HEK293 (cell line): ENCODE measurements at regions not wholly inside any gene's neighbourhood (a gene's known extent, or its start where the extent isn't known, plus 50 kb on each side); places are given as distances from the start of the nearest gene placed in this dataset.

ENCODE experiments used
- ZNF114 ChIP-seq: fragments of 450-650 bp; formaldehyde crosslinking; IDR thresholded peaks from 2 replicates; pipeline ENCODE4 v1.5.0; 2017; ENCODE audit warnings: missing biosample characterization, missing genetic modification characterization
- ZNF202 ChIP-seq: fragments of 450-650 bp; formaldehyde crosslinking; IDR thresholded peaks from 2 replicates; pipeline ENCODE4 v1.5.1; 2016; ENCODE audit warnings: missing biosample characterization, missing genetic modification characterization, borderline replicate concordance
- ZNF530 ChIP-seq: fragments of 450-650 bp; formaldehyde crosslinking; IDR thresholded peaks from 2 replicates; pipeline ENCODE4 v1.5.1; 2016; ENCODE audit warnings: low read depth, missing biosample characterization, missing genetic modification characterization
- TF ChIP-seq, protein P1 (sequence below): fragments of 450-650 bp; formaldehyde crosslinking; IDR thresholded peaks from 2 replicates; pipeline ENCODE4 v1.5.1; 2016; ENCODE audit warnings: missing biosample characterization, missing genetic modification characterization
- TF ChIP-seq, protein P2 (sequence below): fragments of 450-650 bp; formaldehyde crosslinking; IDR thresholded peaks from 2 replicates; pipeline ENCODE4 v1.5.1; 2016; ENCODE audit warnings: missing biosample characterization, missing genetic modification characterization, low read depth
- TF ChIP-seq, protein P3 (sequence below): fragments of 450-650 bp; formaldehyde crosslinking; IDR thresholded peaks from 2 replicates; pipeline ENCODE4 v1.5.1; 2016; ENCODE audit warnings: missing biosample characterization, missing genetic modification characterization

DNA sequence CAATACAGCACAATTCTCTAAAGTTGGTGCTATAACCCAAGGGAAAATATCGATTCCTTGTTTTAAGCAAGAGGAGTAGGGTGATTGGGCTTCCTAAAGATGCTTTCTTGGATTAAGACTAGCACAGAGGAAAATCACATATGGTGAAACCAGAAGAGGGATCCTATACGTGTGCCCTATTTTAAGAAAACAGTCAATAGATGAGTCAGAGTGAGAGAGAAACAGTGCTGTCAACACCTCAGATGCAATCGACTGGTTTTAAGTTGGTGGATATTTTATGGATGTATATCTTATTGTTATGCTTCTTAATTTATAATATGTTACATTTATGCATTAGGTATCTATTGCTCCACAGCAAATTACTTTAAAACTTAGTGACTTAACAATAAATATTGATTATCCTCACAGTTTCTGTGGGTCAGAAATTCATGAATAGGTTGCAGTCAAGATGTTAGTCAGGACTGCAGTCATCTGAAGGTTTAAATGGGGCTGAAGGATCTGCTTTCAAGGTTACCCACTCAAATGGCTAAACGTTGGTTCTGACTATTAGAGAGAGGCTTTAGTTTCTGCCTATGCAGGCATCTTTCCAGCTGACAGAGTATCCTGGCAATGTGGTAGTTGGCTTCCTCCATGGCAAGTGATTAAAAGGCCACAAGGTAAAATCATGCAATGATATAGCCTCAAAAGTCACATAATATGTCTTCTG lies 61.6 kb upstream of the DEPDC1 start:
- TF ChIP-seq, protein P1, sequence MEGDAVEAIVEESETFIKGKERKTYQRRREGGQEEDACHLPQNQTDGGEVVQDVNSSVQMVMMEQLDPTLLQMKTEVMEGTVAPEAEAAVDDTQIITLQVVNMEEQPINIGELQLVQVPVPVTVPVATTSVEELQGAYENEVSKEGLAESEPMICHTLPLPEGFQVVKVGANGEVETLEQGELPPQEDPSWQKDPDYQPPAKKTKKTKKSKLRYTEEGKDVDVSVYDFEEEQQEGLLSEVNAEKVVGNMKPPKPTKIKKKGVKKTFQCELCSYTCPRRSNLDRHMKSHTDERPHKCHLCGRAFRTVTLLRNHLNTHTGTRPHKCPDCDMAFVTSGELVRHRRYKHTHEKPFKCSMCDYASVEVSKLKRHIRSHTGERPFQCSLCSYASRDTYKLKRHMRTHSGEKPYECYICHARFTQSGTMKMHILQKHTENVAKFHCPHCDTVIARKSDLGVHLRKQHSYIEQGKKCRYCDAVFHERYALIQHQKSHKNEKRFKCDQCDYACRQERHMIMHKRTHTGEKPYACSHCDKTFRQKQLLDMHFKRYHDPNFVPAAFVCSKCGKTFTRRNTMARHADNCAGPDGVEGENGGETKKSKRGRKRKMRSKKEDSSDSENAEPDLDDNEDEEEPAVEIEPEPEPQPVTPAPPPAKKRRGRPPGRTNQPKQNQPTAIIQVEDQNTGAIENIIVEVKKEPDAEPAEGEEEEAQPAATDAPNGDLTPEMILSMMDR (tag by site-specific recombination): no peak
- TF ChIP-seq ZNF114 (tag by site-specific recombination) (no peak), ZNF202 (tag by site-specific recombination) (no peak), ZNF530 (tag by site-specific recombination) (no peak)
- TF ChIP-seq, protein P2, sequence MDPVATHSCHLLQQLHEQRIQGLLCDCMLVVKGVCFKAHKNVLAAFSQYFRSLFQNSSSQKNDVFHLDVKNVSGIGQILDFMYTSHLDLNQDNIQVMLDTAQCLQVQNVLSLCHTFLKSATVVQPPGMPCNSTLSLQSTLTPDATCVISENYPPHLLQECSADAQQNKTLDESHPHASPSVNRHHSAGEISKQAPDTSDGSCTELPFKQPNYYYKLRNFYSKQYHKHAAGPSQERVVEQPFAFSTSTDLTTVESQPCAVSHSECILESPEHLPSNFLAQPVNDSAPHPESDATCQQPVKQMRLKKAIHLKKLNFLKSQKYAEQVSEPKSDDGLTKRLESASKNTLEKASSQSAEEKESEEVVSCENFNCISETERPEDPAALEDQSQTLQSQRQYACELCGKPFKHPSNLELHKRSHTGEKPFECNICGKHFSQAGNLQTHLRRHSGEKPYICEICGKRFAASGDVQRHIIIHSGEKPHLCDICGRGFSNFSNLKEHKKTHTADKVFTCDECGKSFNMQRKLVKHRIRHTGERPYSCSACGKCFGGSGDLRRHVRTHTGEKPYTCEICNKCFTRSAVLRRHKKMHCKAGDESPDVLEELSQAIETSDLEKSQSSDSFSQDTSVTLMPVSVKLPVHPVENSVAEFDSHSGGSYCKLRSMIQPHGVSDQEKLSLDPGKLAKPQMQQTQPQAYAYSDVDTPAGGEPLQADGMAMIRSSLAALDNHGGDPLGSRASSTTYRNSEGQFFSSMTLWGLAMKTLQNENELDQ (tag by site-specific recombination): no peak
- TF ChIP-seq, protein P3, sequence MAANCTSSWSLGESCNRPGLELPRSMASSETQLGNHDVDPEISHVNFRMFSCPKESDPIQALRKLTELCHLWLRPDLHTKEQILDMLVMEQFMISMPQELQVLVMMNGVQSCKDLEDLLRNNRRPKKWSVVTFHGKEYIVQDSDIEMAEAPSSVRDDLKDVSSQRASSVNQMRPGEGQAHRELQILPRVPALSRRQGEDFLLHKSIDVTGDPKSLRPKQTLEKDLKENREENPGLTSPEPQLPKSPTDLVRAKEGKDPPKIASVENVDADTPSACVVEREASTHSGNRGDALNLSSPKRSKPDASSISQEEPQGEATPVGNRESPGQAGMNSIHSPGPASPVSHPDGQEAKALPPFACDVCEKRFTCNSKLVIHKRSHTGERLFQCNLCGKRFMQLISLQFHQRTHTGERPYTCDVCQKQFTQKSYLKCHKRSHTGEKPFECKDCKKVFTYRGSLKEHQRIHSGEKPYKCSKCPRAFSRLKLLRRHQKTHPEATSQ: no peak
